SU-DHL-6 (cell line): ENCODE measurements at regions not wholly inside any gene's neighbourhood (a gene's known extent, or its start where the extent isn't known, plus 50 kb on each side); places are given as distances from the start of the nearest gene placed in this dataset.

Experiments
- H2AFZ ChIP-seq: fragments of 200-600 bp; sonication (generic); 2 replicates; pipeline ENCODE4 v1.6.1; 2014; ENCODE audit warnings: low read depth, mild to moderate bottlenecking, moderate library complexity, mixed read lengths, antibody characterized with exemption, low read length; ENCODE audit not compliant: severe bottlenecking
- H3F3A ChIP-seq: fragments of 200-600 bp; shearing (Covaris generic); 2 replicates; pipeline ENCODE4 v1.6.0; 2016; ENCODE audit warnings: antibody characterized with exemption, mild to moderate bottlenecking; ENCODE audit not compliant: insufficient read depth
- H3K27ac ChIP-seq: fragments of 200-600 bp; sonication (generic); 2 replicates; pipeline ENCODE4 v1.5.1; 2016; ENCODE audit warnings: low read depth, mild to moderate bottlenecking, low read length, moderate library complexity, mixed read lengths
- H3K27me3 ChIP-seq: fragments of 200-600 bp; sonication (generic), shearing (Covaris generic); 2 replicates; pipeline ENCODE4 v1.6.0; 2014; ENCODE audit warnings: mild to moderate bottlenecking, low read length
- H3K36me3 ChIP-seq: fragments of 200-600 bp; sonication (generic); 2 replicates; pipeline ENCODE4 v1.6.1; 2014; ENCODE audit warnings: mild to moderate bottlenecking, low read length, mixed read lengths
- H3K4me2 ChIP-seq: fragments of 300-600, 200-600 bp; shearing (Covaris generic), sonication (generic); 2 replicates; pipeline ENCODE4 v1.6.0; 2014; ENCODE audit warnings: low read length, low read depth, mild to moderate bottlenecking; ENCODE audit not compliant: poor library complexity, severe bottlenecking
- H3K4me3 ChIP-seq: fragments of 200-600 bp; sonication (generic); 2 replicates; pipeline ENCODE4 v1.5.1; 2014; ENCODE audit warnings: antibody characterized with exemption, low read length, mild to moderate bottlenecking, mixed read lengths; ENCODE audit not compliant: insufficient read depth, poor library complexity, severe bottlenecking
- H3K79me2 ChIP-seq: fragments of 200-600 bp; sonication (generic); 2 replicates; pipeline ENCODE4 v1.6.1; 2014; ENCODE audit warnings: mild to moderate bottlenecking, low read length, moderate library complexity; ENCODE audit not compliant: insufficient read depth
- H3K9ac ChIP-seq: fragments of 200-600 bp; sonication (generic); 2 replicates; pipeline ENCODE4 v1.7.0; 2014; ENCODE audit warnings: mild to moderate bottlenecking, low read length
- H3K9me2 ChIP-seq: fragments of 200-600 bp; sonication (generic); replicated peaks from 2 replicates; pipeline ENCODE4 v1.6.1; 2014; ENCODE audit warnings: low read length; ENCODE audit not compliant: insufficient read depth
- H3K9me3 ChIP-seq: fragments of 200-600 bp; sonication (generic); 2 replicates; pipeline ENCODE4 v1.6.1; 2014; ENCODE audit warnings: low read length, mixed read lengths; ENCODE audit not compliant: insufficient read depth
- H4K20me1 ChIP-seq: fragments of 200-600 bp; sonication (generic); 2 replicates; pipeline ENCODE4 v1.6.1; 2014; ENCODE audit warnings: low read depth, mild to moderate bottlenecking, antibody characterized with exemption, low read length, moderate library complexity, mixed read lengths
- EZH2phosphoT487 ChIP-seq: fragments of 200-600 bp; sonication (generic), shearing (Covaris generic); conservative IDR thresholded peaks from 2 replicates; pipeline ENCODE4 v1.6.1; 2018; ENCODE audit warnings: mild to moderate bottlenecking, antibody characterized with exemption, low read length, moderate library complexity, mixed read lengths
- TF ChIP-seq, protein P1 (sequence below): fragments of 200-600 bp; sonication (generic); IDR thresholded peaks from one replicate; pipeline ENCODE4 v1.5.1; 2017; ENCODE audit warnings: antibody characterized with exemption, mild to moderate bottlenecking, low read length, moderate library complexity; ENCODE audit not compliant: insufficient read depth, poor library complexity, severe bottlenecking

DNA sequence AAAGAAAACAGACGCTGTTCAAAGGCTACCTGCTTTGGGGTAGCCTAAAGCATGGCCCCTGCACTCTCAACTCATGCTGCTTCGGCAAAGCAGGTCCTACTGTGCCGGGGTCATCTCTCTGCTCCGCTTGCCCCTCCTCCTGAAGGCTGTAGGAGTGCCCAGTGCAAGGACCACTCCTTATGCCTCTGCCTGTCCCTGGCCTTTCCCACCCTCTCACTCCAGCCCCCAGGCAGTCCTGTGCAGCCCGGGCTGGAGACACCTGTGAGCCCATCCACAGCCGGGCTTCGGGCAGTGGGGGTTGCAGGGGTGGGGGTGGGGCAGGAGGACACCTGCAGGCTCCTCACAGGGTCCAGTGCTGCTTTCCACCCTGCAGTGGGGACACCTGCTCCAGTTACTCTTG lies 69.1 kb downstream of the ACKR3 start:
- TF ChIP-seq EZH2phosphoT487 = no peak
- TF ChIP-seq, protein P1, sequence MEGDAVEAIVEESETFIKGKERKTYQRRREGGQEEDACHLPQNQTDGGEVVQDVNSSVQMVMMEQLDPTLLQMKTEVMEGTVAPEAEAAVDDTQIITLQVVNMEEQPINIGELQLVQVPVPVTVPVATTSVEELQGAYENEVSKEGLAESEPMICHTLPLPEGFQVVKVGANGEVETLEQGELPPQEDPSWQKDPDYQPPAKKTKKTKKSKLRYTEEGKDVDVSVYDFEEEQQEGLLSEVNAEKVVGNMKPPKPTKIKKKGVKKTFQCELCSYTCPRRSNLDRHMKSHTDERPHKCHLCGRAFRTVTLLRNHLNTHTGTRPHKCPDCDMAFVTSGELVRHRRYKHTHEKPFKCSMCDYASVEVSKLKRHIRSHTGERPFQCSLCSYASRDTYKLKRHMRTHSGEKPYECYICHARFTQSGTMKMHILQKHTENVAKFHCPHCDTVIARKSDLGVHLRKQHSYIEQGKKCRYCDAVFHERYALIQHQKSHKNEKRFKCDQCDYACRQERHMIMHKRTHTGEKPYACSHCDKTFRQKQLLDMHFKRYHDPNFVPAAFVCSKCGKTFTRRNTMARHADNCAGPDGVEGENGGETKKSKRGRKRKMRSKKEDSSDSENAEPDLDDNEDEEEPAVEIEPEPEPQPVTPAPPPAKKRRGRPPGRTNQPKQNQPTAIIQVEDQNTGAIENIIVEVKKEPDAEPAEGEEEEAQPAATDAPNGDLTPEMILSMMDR = no peak

DNA sequence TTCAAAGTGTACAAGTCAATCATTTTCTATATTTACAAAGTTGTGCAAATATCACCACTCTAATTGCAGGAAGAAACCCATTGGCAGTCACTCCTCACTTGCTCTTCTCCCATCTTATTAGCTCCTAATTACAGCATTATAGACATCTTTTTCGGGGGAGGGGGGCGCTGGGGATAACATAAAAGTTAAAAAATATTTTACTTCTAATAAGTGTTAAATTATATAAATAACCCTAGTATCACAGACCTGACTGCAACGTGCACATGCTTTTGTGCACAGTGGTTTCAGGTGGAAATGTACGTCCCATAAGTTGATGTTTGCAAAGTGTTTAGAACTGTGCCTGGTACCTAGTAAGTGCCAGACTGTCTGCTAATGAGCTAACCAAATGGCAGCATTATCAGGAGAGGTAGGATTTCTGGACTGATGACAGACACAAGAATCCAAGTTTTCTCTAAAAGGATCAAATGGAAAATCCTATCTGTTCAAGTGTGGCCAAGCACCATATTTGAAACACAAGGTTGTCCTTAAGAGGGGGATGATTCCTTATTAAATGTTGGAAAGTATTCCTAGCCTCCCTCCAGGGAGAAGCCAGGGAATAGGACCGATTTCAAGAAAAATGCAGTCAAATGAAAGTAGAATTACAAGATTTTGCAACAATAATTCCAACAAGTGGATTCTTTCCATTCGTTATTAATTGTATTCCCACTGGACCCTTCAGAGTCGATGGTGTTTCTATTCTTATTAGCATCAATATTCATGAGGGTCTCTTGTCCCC lies 70.0 kb downstream of the ACKR3 start:
- Histone ChIP-seq H3K9me3 (no peaks in the 10 kb centered on the region), H3K36me3 (no peaks in the 10 kb centered on the region), H2AFZ (no peak overlapping the region), H3K4me2 (no peak overlapping the region), H3K9ac (no peak overlapping the region), H4K20me1 (no peaks in the 10 kb centered on the region), H3K9me2 (no peaks in the 10 kb centered on the region), H3K4me3 (no peak overlapping the region), H3F3A (no peaks in the 10 kb centered on the region), H3K27me3 (no peaks in the 10 kb centered on the region), H3K79me2 (no peaks in the 10 kb centered on the region), H3K27ac (no peak overlapping the region)
- TF ChIP-seq, protein P1 = no peak
- no peak for TF ChIP-seq EZH2phosphoT487

More for the DNA sequence above, 69.1 kb downstream of the ACKR3 start:
- H3K79me2 ChIP-seq = no peaks in the 10 kb centered on the region
- no peak overlapping the region for H3K9ac ChIP-seq
- no peaks in the 10 kb centered on the region for H4K20me1 ChIP-seq
- no peaks in the 10 kb centered on the region for H3K9me2 ChIP-seq
- no peaks in the 10 kb centered on the region for H3K27me3 ChIP-seq
- no peak overlapping the region for H3K27ac ChIP-seq
- H3K4me3 ChIP-seq = no peak overlapping the region
- no peaks in the 10 kb centered on the region for H3K9me3 ChIP-seq
- H3K36me3 ChIP-seq = no peaks in the 10 kb centered on the region
- no peak overlapping the region for H3K4me2 ChIP-seq
- no peak overlapping the region for H2AFZ ChIP-seq
- no peaks in the 10 kb centered on the region for H3F3A ChIP-seq

DNA sequence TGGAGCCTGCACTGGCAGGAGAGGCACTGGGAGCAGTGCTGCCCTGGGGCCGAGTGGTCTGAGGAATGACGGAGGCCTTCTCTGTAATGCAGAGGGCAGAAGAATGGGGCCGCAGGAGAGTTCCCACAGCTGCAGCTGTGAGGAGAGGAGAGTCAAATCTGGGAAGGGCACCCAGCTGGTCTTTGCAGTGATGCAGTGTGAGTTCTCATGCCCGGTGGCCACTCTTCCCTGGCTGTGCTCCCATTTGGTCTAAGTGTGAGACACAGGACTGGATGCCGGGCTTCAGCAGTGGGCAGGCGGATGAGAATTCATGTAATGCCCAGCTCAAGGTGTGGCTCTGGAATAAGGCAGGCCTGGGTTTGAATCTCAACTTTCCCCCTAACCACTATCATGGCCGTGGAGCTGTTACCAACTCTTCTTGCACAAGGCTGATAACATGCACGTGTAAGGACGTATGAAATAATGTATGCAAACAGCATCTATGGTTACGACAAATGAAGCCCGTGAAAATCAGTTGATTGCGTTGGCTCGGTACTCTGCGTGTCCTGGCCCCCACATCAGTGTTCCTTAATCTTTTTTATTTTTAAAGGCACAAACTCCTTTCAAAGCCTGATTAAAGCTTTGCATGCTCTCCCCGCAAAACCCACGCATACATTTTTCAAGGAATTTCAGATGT lies 71.6 kb downstream of the ACKR3 start:
- no peak overlapping the region for H3K4me2 ChIP-seq
- TF ChIP-seq, protein P1 = no peak
- no peak for TF ChIP-seq EZH2phosphoT487
- H3K9me3 ChIP-seq = no peaks in the 10 kb centered on the region
- no peaks in the 10 kb centered on the region for H3K27me3 ChIP-seq
- H3F3A ChIP-seq = no peaks in the 10 kb centered on the region
- H3K9ac ChIP-seq = no peak overlapping the region
- H3K4me3 ChIP-seq = no peak overlapping the region
- no peaks in the 10 kb centered on the region for H3K9me2 ChIP-seq
- no peaks in the 10 kb centered on the region for H4K20me1 ChIP-seq
- H3K27ac ChIP-seq = no peak overlapping the region
- H2AFZ ChIP-seq = no peak overlapping the region
- no peaks in the 10 kb centered on the region for H3K36me3 ChIP-seq
- H3K79me2 ChIP-seq = no peaks in the 10 kb centered on the region
